HEK293 (cell line): ENCODE measurements at regions not wholly inside any gene's neighbourhood (a gene's known extent, or its start where the extent isn't known, plus 50 kb on each side); places are given as distances from the start of the nearest gene placed in this dataset.

Experiments
- CTCF ChIP-seq: fragments of 450-650 bp; formaldehyde crosslinking; IDR thresholded peaks from 2 replicates; pipeline ENCODE4 v1.5.1; 2016; ENCODE audit warnings: missing biosample characterization, missing genetic modification characterization
- EGR2 ChIP-seq: fragments of 450-650 bp; formaldehyde crosslinking; IDR thresholded peaks from 2 replicates; pipeline ENCODE4 v1.5.1; 2016; ENCODE audit warnings: low read depth, missing biosample characterization, missing genetic modification characterization
- REST ChIP-seq: fragments of 450-650 bp; formaldehyde crosslinking; IDR thresholded peaks from 2 replicates; pipeline ENCODE4 v1.5.1; 2016; ENCODE audit warnings: missing biosample characterization, missing genetic modification characterization
- ZBTB20 ChIP-seq: fragments of 450-650 bp; formaldehyde crosslinking; IDR thresholded peaks from 2 replicates; pipeline ENCODE4 v1.5.1; 2016; ENCODE audit warnings: missing biosample characterization, missing genetic modification characterization
- ZBTB44 ChIP-seq: fragments of 450-650 bp; IDR thresholded peaks from 2 replicates; pipeline ENCODE4 v1.5.1; 2018; ENCODE audit warnings: missing biosample characterization, mild to moderate bottlenecking, missing genetic modification characterization
- ZBTB8A ChIP-seq: fragments of 450-650 bp; formaldehyde crosslinking; IDR thresholded peaks from 2 replicates; pipeline ENCODE4 v1.5.1; 2016; ENCODE audit warnings: missing biosample characterization, missing genetic modification characterization
- ZNF184 ChIP-seq: fragments of 450-650 bp; IDR thresholded peaks from 2 replicates; pipeline ENCODE4 v1.5.1; 2018; ENCODE audit warnings: missing biosample characterization, mild to moderate bottlenecking, missing genetic modification characterization
- ZNF239 ChIP-seq: fragments of 450-650 bp; formaldehyde crosslinking; IDR thresholded peaks from 2 replicates; pipeline ENCODE4 v1.5.1; 2016; ENCODE audit warnings: missing biosample characterization, missing genetic modification characterization
- ZNF350 ChIP-seq: fragments of 450-650 bp; formaldehyde crosslinking; IDR thresholded peaks from 2 replicates; pipeline ENCODE4 v1.5.0; 2017; ENCODE audit warnings: missing biosample characterization, mild to moderate bottlenecking, missing genetic modification characterization
- ZNF555 ChIP-seq: fragments of 450-650 bp; formaldehyde crosslinking; conservative IDR thresholded peaks from 2 replicates; pipeline ENCODE4 v1.5.1; 2017; ENCODE audit warnings: missing biosample characterization, mild to moderate bottlenecking, missing genetic modification characterization, inconsistent platforms
- ZNF830 ChIP-seq: fragments of 450-650 bp; IDR thresholded peaks from 2 replicates; pipeline ENCODE4 v1.5.0; 2018; ENCODE audit warnings: missing biosample characterization, missing genetic modification characterization, low read depth, mild to moderate bottlenecking, moderate library complexity

GRCh38 chr7:113383638-113384037 is 265.3 kb upstream of the SMIM30 start:
- TF ChIP-seq ZNF830 (tag by site-specific recombination) (no peak), ZNF350 (tag by site-specific recombination) (no peak), ZBTB8A (tag by site-specific recombination) (no peak), ZNF184 (no peak), CTCF (tag by site-specific recombination) (no peak), ZBTB20 (tag by site-specific recombination) (no peak), REST (no peak), ZNF239 (tag by site-specific recombination) (no peak), ZNF555 (tag by site-specific recombination) (no peak), ZBTB44 (tag by site-specific recombination) (no peak), EGR2 (tag by site-specific recombination) (no peak)
